SK-N-SH treated with all-trans-retinoic acid at 6 μM for 48 hours (cell line): ENCODE measurements at regions not wholly inside any gene's neighbourhood (a gene's known extent, or its start where the extent isn't known, plus 50 kb on each side); places are given as distances from the start of the nearest gene placed in this dataset.

Experiments
- ATAC-seq: fragments of 200-7000 bp; cut with Tn5 transposase; 3 replicates; pipeline ENCODE4 v1.9.1; 2020; ENCODE audit warnings: mild to moderate bottlenecking, moderate library complexity
- ARNTL ChIP-seq: fragments of 450-650 bp; formaldehyde crosslinking; IDR thresholded peaks from 2 replicates; pipeline ENCODE4 v1.5.0; 2020; ENCODE audit warnings: low read depth, mild to moderate bottlenecking, moderate library complexity, borderline replicate concordance
- CSDC2 ChIP-seq: fragments of 250-450 bp; sonication (Bioruptor Pico); IDR thresholded peaks from 2 replicates; pipeline ENCODE4 v1.5.0; 2020; ENCODE audit warnings: mild to moderate bottlenecking, moderate library complexity
- ESRRG ChIP-seq: fragments of 250-450 bp; sonication (Bioruptor Pico); IDR thresholded peaks from 2 replicates; pipeline ENCODE4 v1.6.1; 2021; ENCODE audit warnings: mild to moderate bottlenecking
- GLIS3 ChIP-seq: fragments of 250-450 bp; sonication (Bioruptor Pico); IDR thresholded peaks from 2 replicates; pipeline ENCODE4 v1.5.0; 2020; ENCODE audit warnings: mild to moderate bottlenecking, moderate library complexity
- PPARA ChIP-seq: fragments of 250-450 bp; sonication (Bioruptor Pico); IDR thresholded peaks from 2 replicates; pipeline ENCODE4 v1.5.0; 2020; ENCODE audit warnings: mild to moderate bottlenecking, borderline replicate concordance
- RARB ChIP-seq: fragments of 250-450 bp; sonication (Bioruptor Pico); IDR thresholded peaks from 2 replicates; pipeline ENCODE4 v1.8.0; 2021; ENCODE audit warnings: mild to moderate bottlenecking, moderate library complexity
- SNAI2 ChIP-seq: fragments of 250-450 bp; sonication (Bioruptor Pico); IDR thresholded peaks from 2 replicates; pipeline ENCODE4 v1.5.0; 2020; ENCODE audit warnings: mild to moderate bottlenecking, moderate library complexity
- TCF4 ChIP-seq: fragments of 250-450 bp; sonication (Bioruptor Pico); IDR thresholded peaks from 2 replicates; pipeline ENCODE4 v1.8.0; 2021; ENCODE audit warnings: mild to moderate bottlenecking, moderate library complexity, borderline replicate concordance
- TOX ChIP-seq: fragments of 250-450 bp; sonication (Bioruptor Pico); IDR thresholded peaks from 2 replicates; pipeline ENCODE4 v1.8.0; 2021; ENCODE audit warnings: mild to moderate bottlenecking, moderate library complexity, borderline replicate concordance
- ZC3H10 ChIP-seq: fragments of 250-450 bp; sonication (Bioruptor Pico); IDR thresholded peaks from 2 replicates; pipeline ENCODE4 v1.5.1; 2021; ENCODE audit warnings: mild to moderate bottlenecking, moderate library complexity
- ZFP3 ChIP-seq: fragments of 250-450 bp; sonication (Bioruptor Pico); IDR thresholded peaks from 2 replicates; pipeline ENCODE4 v1.5.0; 2020; ENCODE audit warnings: mild to moderate bottlenecking, moderate library complexity
- ZFP30 ChIP-seq: fragments of 450-650 bp; formaldehyde crosslinking; IDR thresholded peaks from 2 replicates; pipeline ENCODE4 v1.5.0; 2022; ENCODE audit warnings: mild to moderate bottlenecking, moderate library complexity
- ZNF70 ChIP-seq: fragments of 450-650 bp; formaldehyde crosslinking; IDR thresholded peaks from 2 replicates; pipeline ENCODE4 v1.5.0; 2020; ENCODE audit warnings: mild to moderate bottlenecking, moderate library complexity
- ZNF8 ChIP-seq: fragments of 450-650 bp; formaldehyde crosslinking; IDR thresholded peaks from 2 replicates; pipeline ENCODE4 v1.5.0; 2020; ENCODE audit warnings: mild to moderate bottlenecking, moderate library complexity
- TF ChIP-seq, protein P1 (sequence below): fragments of 250-450 bp; sonication (Bioruptor Pico); IDR thresholded peaks from 2 replicates; pipeline ENCODE4 v1.5.1; 2021; ENCODE audit warnings: mild to moderate bottlenecking, moderate library complexity
- TF ChIP-seq, protein P2 (sequence below): fragments of 250-450 bp; sonication (Bioruptor Pico); IDR thresholded peaks from 2 replicates; pipeline ENCODE4 v1.8.0; 2021; ENCODE audit warnings: low read depth, mild to moderate bottlenecking, moderate library complexity, borderline replicate concordance
- TF ChIP-seq, protein P3 (sequence below): fragments of 250-450 bp; sonication (Bioruptor Pico); IDR thresholded peaks from 2 replicates; pipeline ENCODE4 v1.8.0; 2020; ENCODE audit warnings: mild to moderate bottlenecking, moderate library complexity, borderline replicate concordance
- TF ChIP-seq, protein P4 (sequence below): fragments of 250-450 bp; sonication (Bioruptor Pico); IDR thresholded peaks from 2 replicates; pipeline ENCODE4 v1.5.1; 2020; ENCODE audit warnings: low read depth, mild to moderate bottlenecking, moderate library complexity
- TF ChIP-seq, protein P5 (sequence below): fragments of 250-450 bp; sonication (Bioruptor Pico); IDR thresholded peaks from 2 replicates; pipeline ENCODE4 v1.5.0; 2020; ENCODE audit warnings: mild to moderate bottlenecking, moderate library complexity

DNA sequence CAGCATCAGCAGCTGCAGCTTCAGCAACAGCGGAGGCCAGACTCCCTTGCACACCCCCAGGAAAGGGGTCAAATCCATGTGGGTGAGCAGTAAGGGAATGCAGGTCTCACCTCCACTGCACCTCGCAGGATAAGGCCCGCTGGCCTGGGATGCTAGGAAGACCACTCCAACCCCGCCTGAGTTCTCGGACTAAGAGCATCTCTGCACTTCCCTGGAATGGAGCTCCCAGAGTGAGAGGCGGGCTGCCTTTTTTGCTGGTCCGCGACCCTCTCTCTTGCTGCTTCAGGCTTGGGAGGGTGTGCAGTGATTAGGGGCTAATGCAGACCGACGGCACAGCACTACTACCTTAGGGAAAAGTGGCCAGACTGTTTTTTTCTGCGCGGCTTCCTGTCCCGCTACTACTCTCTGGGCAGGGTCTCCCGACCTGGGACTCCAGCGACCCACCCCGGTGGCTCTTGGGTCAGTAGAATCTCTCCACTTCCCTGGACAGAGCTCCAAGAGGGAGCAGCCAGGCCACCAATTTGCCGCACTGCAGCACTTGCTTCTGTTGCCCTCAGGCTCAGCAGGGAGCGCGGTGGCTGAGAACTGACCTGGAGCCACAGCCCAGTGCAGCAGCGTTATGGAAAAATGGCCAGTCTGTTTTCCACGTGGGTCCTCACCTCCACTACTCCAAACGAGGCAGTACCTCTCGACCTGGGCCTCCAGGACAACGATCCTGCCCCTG is 480.4 kb downstream of the CDH8 start (continued):
- TF ChIP-seq, protein P1, sequence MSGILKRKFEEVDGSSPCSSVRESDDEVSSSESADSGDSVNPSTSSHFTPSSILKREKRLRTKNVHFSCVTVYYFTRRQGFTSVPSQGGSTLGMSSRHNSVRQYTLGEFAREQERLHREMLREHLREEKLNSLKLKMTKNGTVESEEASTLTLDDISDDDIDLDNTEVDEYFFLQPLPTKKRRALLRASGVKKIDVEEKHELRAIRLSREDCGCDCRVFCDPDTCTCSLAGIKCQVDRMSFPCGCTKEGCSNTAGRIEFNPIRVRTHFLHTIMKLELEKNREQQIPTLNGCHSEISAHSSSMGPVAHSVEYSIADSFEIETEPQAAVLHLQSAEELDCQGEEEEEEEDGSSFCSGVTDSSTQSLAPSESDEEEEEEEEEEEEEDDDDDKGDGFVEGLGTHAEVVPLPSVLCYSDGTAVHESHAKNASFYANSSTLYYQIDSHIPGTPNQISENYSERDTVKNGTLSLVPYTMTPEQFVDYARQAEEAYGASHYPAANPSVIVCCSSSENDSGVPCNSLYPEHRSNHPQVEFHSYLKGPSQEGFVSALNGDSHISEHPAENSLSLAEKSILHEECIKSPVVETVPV (CRISPR knock-in tag) = no peak
- TF ChIP-seq PPARA (CRISPR knock-in tag) (no peak), TCF4 (CRISPR knock-in tag) (no peak)
- TF ChIP-seq, protein P2, sequence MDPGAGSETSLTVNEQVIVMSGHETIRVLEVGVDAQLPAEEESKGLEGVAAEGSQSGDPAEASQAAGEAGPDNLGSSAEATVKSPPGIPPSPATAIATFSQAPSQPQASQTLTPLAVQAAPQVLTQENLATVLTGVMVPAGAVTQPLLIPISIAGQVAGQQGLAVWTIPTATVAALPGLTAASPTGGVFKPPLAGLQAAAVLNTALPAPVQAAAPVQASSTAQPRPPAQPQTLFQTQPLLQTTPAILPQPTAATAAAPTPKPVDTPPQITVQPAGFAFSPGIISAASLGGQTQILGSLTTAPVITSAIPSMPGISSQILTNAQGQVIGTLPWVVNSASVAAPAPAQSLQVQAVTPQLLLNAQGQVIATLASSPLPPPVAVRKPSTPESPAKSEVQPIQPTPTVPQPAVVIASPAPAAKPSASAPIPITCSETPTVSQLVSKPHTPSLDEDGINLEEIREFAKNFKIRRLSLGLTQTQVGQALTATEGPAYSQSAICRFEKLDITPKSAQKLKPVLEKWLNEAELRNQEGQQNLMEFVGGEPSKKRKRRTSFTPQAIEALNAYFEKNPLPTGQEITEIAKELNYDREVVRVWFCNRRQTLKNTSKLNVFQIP (CRISPR knock-in tag) = no peak
- TF ChIP-seq, all 23 proteins: peak for 0

DNA sequence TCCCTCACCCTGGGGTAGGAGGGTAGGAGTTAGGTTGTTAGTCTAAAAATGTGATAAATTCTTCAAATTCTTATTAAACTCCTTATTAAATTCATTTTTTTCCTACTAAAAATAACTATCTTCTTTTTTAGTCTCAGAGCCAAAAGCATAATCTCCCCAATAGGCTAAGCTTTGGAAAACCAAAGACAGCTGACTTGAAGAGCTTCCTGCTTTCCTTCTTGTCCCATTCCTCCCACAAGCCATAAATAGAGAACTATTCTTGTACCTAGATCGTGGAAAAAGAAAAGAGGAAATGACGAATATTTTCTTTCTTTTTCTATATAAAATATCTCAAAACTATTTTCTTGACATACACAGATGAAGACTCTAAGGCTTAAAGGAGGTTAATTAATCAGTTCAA is 486.9 kb downstream of the CDH8 start:
- no peak for ATAC-seq
- no peak for TF ChIP-seq CSDC2 (CRISPR knock-in tag)
- TF ChIP-seq TOX (CRISPR knock-in tag) = no peak
- TF ChIP-seq GLIS3 (CRISPR knock-in tag) = no peak
- no peak for TF ChIP-seq ESRRG
- TF ChIP-seq PPARA (CRISPR knock-in tag) = no peak
- no peak for TF ChIP-seq SNAI2 (CRISPR knock-in tag)
- TF ChIP-seq, protein P1 (CRISPR knock-in tag) = no peak
- TF ChIP-seq ARNTL (CRISPR knock-in tag) = no peak

DNA sequence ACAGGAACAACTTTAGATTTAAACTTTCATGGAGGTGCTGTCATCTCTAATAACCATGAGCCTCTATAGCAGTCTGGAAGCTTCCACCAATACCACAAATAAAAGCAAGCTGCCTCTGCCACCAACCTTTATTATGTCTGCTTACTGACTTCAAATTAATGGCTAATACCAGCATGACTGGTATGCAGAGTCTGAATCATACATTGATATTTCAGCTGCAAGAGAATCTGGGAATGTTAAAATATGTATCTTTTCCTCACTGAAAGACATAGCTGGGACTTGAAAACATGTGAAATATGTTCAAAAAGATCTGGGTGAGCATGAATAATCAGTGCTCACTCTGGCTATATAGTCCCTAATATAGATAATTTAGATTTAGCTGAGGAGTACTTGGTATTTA is 488.6 kb downstream of the CDH8 start:
- TF ChIP-seq ZFP30 (CRISPR knock-in tag) (no peak), ZNF8 (no peak), TCF4 (CRISPR knock-in tag) (no peak), ARNTL (CRISPR knock-in tag) (no peak), ZFP3 (CRISPR knock-in tag) (no peak), RARB (CRISPR knock-in tag) (no peak), ZC3H10 (no peak), ZNF70 (CRISPR knock-in tag) (no peak)
- TF ChIP-seq, protein P1 (CRISPR knock-in tag) = no peak
- TF ChIP-seq, protein P3, sequence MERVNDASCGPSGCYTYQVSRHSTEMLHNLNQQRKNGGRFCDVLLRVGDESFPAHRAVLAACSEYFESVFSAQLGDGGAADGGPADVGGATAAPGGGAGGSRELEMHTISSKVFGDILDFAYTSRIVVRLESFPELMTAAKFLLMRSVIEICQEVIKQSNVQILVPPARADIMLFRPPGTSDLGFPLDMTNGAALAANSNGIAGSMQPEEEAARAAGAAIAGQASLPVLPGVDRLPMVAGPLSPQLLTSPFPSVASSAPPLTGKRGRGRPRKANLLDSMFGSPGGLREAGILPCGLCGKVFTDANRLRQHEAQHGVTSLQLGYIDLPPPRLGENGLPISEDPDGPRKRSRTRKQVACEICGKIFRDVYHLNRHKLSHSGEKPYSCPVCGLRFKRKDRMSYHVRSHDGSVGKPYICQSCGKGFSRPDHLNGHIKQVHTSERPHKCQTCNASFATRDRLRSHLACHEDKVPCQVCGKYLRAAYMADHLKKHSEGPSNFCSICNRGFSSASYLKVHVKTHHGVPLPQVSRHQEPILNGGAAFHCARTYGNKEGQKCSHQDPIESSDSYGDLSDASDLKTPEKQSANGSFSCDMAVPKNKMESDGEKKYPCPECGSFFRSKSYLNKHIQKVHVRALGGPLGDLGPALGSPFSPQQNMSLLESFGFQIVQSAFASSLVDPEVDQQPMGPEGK (CRISPR knock-in tag) = no peak
- TF ChIP-seq, protein P4, sequence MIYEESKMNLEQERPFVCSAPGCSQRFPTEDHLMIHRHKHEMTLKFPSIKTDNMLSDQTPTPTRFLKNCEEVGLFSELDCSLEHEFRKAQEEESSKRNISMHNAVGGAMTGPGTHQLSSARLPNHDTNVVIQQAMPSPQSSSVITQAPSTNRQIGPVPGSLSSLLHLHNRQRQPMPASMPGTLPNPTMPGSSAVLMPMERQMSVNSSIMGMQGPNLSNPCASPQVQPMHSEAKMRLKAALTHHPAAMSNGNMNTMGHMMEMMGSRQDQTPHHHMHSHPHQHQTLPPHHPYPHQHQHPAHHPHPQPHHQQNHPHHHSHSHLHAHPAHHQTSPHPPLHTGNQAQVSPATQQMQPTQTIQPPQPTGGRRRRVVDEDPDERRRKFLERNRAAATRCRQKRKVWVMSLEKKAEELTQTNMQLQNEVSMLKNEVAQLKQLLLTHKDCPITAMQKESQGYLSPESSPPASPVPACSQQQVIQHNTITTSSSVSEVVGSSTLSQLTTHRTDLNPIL (CRISPR knock-in tag) = no peak
- TF ChIP-seq, protein P5, sequence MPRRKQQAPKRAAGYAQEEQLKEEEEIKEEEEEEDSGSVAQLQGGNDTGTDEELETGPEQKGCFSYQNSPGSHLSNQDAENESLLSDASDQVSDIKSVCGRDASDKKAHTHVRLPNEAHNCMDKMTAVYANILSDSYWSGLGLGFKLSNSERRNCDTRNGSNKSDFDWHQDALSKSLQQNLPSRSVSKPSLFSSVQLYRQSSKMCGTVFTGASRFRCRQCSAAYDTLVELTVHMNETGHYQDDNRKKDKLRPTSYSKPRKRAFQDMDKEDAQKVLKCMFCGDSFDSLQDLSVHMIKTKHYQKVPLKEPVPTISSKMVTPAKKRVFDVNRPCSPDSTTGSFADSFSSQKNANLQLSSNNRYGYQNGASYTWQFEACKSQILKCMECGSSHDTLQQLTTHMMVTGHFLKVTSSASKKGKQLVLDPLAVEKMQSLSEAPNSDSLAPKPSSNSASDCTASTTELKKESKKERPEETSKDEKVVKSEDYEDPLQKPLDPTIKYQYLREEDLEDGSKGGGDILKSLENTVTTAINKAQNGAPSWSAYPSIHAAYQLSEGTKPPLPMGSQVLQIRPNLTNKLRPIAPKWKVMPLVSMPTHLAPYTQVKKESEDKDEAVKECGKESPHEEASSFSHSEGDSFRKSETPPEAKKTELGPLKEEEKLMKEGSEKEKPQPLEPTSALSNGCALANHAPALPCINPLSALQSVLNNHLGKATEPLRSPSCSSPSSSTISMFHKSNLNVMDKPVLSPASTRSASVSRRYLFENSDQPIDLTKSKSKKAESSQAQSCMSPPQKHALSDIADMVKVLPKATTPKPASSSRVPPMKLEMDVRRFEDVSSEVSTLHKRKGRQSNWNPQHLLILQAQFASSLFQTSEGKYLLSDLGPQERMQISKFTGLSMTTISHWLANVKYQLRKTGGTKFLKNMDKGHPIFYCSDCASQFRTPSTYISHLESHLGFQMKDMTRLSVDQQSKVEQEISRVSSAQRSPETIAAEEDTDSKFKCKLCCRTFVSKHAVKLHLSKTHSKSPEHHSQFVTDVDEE = no peak
- TF ChIP-seq, all 23 proteins: peak for 0
- no peak for ATAC-seq
